GM18873 (cell line): ENCODE measurements at regions not wholly inside any gene's neighbourhood (a gene's known extent, or its start where the extent isn't known, plus 50 kb on each side); places are given as distances from the start of the nearest gene placed in this dataset.
"Not testable (repeated sequence)": the region's sequence is repeated elsewhere in the genome, so short reads cannot be mapped to it uniquely, and the experiment has no call there.

Experiments
- ATAC-seq: cut with Tn5 transposase; IDR thresholded peaks from one replicate; pipeline ENCODE4 v1.9.1; 2021; ENCODE audit warnings: mild to moderate bottlenecking, moderate library complexity, moderate number of reproducible peaks; ENCODE audit not compliant: unreplicated experiment, low FRiP score

DNA sequence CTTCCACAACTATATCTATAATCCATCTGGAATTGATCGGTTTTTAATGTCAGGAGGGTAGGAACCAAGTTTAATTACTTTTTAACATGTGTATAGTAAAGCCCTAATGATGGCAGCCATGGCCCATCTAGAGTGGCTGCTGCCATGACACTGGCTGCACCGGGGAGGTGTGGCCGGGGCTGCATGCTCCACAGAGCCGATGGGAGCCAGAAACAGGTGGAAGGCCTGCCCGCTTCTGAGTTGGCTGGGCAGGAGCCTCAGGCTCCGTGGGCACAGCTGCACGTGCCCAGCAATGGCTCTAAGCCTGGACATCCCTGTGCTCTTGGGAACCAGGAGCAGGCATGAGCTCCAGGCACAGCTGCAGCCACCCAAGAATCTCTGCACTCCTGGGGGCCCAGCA, 73.0 kb downstream of the GBP6 start:
- no peak for ATAC-seq

DNA sequence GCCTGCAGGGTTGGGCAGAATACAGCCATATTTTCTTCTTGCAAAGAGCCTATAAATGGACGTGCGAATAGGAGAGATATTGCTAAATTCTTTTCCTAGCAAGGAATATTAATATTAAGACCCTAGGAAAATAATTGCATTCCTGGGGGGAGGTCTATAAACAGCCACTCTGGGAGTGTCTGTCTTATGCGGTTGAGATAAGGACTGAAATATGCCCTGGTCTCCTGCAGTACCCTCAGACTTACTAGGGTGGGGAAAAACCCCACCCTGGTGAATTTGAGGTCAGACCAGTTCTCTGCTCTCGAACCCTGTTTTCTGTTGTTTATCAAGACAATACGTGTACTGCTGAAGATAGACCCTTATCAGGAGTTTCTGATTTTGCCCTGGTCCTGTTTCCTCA, 74.4 kb downstream of the GBP6 start:
- ATAC-seq: not testable (repeated sequence)

DNA sequence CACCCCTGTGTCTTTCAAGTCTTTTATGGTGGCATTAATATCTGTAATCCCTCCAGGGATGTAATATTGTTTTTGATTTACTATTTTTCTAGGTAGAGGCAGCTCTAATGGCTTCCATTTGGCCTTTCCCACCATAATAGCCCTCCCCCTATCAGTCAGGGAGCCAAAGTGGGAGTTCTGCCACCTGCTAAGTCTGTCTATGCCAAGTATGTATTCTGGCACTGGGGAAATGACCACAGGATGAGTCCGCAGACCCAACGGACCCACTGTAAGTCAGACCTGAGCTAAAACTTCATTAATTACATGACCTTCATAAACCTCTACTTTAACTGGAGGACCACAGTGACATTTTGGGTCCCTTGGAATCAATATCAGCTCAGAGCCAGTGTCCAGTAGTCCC, 77.1 kb downstream of the GBP6 start:
- ATAC-seq: no peak

DNA sequence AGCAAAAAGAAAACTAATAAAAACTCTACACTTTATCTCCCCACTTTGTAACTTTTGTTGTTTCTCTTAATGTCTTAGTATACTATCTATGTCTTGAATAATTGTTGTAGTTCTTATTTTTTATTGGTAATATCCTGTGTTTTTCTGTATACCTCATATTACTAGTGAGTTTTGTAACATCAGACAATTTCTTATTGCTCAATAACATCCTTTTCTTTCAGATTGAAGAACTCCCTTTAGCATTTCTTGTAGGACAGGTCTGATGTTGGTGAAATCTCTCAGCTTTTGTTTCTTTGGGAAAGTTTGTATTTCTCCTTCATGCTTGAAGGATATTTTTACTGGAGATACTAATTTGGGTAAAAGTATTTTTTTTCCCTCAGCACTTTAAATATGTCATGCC, 79.8 kb upstream of the LRRC8B start:
- ATAC-seq: no peak

DNA sequence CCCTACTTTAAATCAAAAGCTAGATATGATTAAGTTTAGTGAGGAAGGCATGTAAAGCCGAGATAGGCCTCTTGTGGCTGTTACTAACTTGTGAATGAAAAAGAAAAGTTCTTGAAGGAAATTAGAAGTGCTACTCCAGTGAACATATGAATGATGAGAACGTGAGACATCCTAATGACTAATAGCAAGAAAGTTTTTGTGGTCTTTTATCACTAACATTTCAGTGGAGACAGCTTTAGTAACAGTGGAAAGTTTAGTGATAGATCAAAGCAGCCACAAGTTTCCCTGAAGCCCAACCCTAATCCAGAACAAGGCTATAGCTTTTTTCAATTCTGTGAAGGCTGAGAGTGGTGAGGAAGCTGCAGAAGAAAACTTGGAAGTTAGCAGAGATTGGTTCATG, 73.6 kb upstream of the LRRC8B start:
- ATAC-seq: no peak

DNA sequence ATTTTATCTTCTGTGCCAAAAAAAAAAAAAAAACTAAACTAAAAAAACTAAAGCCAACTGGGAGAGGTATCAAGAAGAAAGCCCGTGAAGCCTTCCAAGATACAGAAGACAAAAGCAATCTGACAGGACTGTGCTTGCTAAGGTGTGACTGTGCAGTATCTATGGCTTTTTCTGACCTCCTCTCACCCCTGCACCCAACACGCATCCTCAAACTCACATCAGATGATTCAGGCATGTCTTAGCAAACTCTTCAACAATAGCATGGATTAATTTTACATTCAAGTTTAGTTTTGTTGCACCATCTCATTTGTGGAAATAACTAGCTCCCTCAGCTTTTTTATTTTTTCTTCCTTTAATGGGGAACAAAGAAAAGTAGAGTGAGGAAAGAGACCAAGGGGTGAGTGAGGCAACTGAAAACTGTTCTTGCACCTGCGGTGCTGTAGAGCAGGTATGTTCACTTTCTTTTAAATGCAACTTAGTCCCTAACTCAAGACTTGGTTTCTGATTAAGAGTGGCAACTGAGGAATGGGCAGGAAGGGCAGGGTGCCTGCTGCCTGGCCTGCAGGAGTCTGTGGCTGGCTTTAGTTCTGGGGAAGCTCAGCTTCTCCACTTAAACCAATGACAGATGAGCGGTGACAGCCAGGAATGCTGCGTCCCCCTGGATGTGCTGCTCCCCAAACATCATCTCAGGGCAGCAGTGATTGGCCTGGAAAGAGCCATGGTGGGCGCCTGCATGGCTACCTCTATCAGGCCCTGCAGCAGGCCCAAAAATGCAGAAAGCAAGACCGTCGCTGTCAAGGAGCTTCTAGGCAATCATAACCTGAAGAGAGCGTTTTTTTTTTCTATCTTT, 71.3 kb upstream of the LRRC8B start:
- no peak for ATAC-seq

DNA sequence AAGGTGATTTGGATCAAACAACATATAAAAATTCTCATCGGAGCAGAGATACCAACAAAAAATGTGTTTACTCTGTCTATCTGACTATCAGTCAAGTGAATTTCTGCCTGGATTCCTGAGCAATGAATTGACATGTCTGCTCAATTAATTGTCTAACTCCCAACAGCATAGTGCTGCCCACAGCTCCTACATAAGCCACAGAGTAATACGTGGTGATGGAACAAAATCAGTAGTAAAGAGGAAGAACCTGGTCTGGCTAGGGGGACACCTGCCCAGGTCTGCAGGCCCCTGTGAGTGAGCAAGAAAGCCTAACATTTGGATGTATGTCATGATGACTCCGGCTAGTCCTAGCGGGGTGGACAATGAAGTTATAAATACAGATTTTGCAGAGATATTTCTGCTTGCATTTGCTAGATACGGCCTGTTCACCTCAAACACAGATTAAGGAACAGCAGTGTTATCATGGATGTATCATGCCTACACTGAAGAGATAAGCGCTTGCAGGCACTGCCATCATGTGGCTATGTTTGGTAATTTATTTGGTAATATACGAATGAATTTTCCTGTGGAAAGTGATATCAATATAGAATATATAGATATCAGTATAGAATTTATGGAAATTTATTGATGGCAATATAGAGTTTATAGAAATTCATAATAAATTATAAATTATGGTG, 69.6 kb upstream of the LRRC8B start:
- ATAC-seq: peak; percentile 47

DNA sequence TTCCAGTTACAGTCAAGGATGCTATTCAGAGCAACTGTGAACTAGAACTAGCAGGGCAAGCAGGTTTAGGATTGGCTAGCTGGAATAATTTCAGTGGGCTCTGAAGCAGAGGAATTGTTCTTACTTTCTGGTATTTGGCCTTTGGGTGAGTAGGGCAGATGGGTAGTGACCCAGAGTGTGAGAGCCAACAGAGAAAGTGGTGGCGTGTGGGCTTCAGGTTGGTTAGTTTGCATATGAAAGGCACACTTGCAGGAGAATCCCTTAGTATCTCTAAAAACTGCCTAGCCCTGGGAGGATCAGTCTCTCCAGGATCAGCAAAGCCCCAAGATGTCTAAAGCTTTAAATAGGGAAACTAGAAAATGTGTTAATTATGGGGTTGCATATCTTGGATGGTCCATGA, 67.6 kb upstream of the LRRC8B start:
- ATAC-seq: no peak

DNA sequence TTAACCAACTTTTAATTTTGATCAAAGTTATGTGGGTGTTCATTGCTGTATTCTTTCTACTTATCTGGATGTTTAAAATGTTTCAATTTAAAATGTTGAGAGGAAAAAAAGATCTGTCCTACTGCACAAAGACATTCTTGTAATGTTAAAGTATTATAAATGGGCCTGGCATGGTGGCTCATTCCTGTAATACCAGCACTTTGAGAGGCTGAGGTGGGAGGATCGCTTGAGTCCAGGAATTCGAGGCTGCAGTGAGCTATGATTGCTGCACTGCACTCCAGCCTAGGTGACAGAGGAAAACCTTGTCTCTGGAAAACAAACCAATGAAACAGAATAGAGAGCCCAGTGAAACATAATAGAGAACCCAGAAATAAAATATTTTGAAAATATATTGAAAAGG, 65.5 kb upstream of the LRRC8B start:
- no peak for ATAC-seq

DNA sequence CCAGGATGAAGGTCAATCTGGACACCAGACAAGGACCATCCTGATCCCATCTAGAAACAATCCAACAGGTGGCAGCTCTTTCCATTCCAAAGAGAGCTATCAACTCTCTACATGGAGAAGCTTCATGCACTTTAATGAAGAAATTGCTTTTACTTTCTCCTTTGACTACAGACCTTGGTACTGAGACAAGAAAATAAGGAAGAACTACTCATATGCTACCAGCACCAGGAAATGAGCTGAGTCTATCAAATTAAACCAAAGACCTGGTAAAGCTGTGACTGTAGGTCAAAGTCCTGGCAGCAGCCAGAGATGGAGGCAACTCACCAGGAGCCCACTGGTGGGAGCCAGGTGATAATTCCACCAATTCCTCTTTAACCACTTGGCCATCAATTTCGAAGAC, 64.3 kb upstream of the LRRC8B start:
- no peak for ATAC-seq

DNA sequence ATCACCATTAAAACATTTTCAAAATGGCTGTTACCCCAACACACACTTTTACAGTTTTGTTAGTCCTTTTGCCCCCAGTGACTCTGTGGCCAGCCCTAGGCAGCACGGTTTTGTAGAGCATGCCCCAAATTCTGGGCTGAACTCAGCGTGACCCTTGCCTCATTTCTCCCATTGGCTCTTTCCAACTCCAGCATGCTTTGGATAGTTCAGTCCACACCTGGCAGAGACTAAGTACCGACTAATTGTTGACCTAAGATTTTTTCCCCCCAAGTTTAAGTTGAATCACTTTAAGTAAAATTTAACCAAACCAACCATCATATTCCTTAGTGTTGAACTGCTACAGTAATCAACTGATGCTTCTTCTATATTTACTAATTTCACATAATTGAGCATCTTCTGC, 62.4 kb upstream of the LRRC8B start:
- ATAC-seq: no peak

DNA sequence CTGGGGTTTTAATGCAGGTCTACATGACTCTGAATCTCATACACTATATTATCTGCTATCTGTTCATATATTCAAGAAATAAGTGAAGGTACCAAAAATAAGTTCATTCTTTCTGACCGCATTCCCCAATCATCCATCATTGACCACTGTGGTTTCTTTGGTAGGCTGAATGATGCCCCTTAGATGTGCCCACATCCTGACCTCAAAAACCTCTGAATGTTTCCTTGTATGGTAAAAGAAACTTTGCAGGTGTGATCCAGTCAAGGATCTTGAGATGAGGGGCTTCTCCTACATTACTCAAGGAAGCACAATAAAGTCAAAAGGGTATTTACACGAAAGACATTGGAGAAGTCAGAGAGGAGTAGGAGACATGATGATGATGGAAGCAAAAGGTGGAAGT, 60.6 kb upstream of the LRRC8B start:
- ATAC-seq: no peak

DNA sequence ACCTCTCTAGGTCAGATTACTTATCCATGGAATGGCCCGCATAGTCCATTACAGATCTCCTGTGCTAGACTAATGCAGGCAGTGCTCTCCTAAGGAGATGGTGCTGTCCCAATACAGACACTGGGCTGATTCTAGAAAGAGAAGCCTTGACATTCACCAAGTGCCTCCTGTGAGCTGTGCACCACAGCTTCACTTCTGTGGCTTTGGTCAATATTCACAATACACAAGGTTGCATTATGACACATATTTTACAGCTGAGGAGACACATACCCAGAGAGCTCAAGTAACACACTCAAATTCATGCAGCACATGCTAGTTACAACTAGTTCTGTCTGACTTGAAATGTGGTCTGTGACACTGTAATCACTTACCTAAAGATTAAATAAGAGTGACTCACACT, 59.4 kb upstream of the LRRC8B start:
- ATAC-seq: peak; percentile 40

DNA sequence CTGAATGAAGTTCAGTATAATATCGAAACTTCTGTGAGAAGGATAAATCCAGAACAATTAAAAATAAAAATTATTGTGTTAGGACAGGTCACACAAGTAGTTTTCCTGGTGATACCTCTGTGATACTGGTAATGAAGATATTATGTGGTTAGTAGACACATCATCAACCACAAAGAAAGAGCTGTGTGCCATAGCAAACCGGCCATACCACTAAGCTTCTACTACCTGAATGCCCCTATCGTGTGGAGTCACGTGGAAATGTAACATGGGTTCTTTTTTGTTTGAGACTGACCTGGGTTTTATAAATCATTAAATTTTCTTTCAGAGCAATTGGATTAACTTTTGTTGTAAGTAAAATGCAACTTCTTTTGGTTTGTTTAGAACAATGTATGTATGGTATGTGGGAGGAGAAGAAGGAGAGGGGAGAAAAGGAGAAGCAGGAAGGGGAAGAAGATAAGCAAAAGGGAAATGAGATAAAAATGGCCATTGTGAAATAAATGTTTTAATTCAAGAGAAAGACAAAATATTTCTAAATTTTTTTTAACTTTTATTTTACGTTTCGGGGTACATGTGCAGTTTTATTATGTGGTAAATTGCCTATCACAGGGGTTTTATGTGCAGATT, 58.2 kb upstream of the LRRC8B start:
- no peak for ATAC-seq

DNA sequence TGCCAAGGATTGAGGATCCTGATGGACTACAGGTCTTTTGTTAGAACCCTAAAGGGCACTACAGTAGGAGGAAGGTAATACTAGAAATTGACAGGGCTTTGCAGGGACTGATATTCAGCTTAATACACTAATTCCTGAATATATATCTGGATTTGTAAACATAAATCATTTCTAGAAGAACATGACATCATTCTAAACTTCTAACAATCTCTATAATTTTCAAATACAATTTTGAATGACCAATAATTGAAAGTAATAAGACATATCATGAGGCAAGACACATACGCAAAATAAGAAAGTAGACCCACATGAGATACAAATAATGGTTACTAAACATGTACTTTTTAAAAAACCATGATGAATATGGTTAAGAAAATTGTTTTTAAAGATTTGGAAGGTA, 52.4 kb upstream of the LRRC8B start:
- no peak for ATAC-seq

DNA sequence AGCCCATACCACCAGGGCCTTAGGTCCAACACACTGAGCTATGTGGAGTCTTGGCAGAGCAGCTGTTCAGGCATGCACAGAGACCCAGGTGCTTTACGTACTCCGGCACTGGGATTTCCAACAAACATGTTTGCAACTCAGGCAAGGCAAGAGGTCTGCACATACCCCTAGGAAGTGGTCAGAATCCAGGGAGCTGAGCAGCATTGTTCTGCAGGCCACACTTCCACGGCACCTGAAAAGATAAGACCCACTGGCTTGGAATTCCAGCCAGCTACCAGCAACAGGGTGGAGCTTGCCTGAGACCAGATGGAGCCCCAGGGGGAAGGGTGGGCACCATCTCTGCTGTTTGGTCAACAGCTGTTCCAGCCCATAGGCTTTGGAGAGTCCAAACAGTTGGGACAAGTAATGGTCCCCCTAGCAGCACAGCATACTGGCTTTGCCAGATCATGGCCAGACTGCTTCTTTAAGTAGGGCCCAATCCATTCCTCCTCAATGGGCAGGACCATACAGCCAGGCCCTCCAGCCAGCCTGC, 51.7 kb upstream of the LRRC8B start:
- no peak for ATAC-seq
